NOMO-1 treated with DMSO at 0.1 percent for 48 hours (cell line): ENCODE measurements at regions not wholly inside any gene's neighbourhood (a gene's known extent, or its start where the extent isn't known, plus 50 kb on each side); places are given as distances from the start of the nearest gene placed in this dataset.

Experiments used
- DNase-seq: peaks from one replicate; lab custom pipeline; 2025; ENCODE audit not compliant: unreplicated experiment; lab: John Stamatoyannopoulos, UW

DNA sequence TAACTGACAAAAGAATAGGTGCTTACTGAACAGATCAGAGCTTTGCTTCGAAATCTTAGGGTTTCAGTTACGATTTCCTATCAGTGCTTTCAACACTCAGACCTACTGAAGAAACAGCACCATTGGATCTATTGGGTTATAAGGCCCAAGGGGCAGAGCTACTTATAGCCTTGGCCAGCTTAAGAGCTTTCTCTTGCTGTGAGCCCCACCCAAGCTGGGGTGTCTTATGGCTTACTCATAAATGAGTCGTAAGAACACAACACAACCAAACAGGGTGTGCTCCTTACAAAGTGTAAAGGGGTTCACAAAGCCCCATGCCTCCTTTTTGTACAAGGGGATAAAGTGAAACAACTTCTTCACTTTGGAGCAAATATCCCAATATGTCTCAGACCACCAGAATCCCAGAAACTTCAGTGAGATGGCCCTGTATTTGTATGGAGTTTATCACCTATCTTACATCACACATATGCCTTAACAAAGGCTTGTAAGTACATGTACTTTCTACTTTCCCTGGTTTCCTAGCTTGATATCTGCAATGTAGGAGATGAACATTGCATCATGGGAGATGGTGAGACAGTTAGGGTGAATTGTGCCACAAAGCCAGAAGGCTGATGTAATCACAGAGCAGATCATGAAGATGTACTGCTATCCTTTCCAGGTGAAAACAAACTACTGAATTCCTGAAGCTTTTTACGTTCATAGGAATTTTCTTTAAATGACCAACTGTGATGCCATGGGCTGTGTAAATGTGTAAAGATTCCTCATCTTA lies 115.5 kb upstream of the GLI2 start:
- DNase-seq = no peak

GRCh38 chr2:120622159-120622869 lies 113.4 kb upstream of the GLI2 start:
- DNase-seq = no peak

DNA sequence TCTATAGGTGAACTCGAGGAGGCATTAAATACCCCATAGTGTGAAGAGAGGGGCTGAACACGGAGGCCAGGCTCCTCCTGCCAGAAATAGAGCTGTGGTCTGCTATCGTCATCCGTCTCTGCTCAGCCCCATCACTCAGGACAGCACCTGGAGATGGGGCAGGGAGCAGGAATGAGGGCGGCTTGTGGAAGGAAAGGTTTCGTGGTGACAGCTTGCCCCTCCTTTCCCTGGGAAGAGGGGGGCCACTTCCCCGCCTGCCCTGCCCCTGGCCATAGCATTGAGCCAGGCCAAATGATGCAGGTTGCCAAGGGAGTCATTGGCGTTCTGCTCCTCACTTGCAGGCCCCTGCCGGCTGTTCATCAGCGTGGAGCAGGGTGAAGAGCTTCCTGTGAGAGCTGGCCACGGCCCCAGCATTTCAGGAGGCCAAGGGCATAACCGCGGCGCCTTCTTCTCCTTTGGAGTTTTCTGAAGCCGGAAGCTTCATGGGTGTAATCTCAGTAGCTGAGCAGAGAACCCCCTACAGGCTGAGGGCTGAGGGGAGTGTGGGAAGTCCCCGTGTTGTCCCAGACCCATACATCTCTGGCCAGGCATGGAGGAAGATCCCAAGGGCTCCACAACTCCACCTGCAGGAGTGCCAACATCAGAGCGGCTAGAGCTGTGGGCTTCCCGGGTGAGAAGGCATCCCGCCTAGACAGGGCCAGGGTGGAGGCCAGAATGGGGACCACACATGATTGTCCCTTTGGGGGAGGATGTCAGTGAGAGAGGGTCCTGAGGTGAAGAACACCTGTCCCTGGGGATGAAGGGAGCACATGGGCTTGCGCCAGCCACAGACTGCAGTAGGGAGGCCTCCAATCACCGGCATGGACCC lies 112.5 kb upstream of the GLI2 start:
- DNase-seq = no peak

GRCh38 chr2:120624061-120624737 lies 111.5 kb upstream of the GLI2 start:
- DNase-seq = no peak

GRCh38 chr2:120624738-120625446 lies 110.8 kb upstream of the GLI2 start:
- no peak for DNase-seq

- DNase-seq = no peak
Measured at GRCh38 chr2:120625865-120626560, 109.7 kb upstream of the GLI2 start.

DNA sequence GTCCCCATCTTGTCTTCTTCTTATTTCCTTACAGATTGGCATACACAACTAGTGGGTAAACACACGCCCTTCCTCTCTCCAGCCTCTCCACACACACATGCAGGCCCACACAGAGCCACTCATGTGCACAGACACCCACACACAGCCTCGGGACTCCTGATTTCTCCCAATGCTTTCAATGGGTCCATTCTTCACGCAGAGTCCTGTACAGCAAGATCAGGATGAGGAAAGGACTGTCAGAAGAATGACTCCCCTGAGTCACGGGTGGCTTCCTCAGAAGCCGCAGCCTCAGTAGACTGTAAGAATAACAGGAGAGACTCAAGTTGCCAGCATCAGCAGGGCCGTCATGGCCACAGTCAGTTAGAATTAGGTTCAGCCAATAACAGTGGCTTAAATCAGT lies 109.1 kb upstream of the GLI2 start:
- no peak for DNase-seq

GRCh38 chr2:120628248-120628647 lies 107.4 kb upstream of the GLI2 start:
- no peak for DNase-seq

- no peak for DNase-seq
Measured at GRCh38 chr2:120629241-120629895, 106.3 kb upstream of the GLI2 start.

DNA sequence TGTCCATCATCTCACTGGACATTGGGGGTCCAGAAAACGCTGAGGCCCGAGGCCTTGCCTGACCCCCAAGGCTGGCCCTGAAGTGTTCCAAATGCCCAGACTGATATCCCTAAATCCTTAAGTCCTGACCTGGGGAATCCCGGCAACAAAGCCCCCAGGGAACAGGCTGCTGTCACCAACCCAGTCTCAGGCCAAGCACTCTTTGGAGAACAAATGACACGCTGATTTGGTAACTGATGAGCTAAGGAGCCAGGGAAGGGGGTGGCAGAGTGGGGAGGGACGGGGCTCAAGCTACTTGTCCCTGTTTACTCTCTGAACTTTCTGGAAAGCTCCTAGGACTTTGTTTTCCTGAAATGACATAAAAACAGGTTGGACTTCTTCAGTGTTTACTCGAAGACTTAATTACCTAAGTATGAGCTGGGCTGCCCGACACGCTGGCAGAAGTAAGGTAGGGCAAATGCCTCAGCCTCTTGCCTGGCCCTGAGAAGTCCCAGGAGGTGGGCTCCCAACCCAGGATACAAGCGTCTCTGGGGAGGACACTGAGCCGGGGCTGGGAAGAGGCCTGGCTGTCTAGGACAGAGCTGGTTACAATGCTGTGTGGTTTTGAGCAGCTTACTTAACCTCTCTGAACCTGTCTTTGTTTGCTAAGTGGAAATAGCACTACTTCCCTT lies 105.5 kb upstream of the GLI2 start:
- no peak for DNase-seq

GRCh38 chr2:120631236-120631635 lies 104.4 kb upstream of the GLI2 start:
- no peak for DNase-seq

DNA sequence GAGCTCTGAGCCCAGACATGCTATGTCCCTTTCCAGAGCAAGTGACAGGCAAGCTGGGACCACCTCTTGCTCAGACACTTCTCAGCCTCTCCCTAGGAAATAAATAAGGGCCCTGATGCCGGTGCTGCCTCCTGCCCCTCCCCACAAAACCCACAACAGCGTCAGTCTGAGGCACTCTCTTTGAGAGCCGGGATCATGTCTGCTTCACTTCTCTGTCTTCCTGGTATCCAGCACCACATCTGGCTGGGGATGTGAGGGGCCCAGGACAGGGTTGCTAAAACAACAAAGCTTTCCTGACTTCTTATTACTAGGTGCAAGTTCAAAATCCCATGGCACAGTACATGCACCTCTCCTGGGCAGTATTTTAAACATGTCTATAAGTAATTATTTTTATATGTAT lies 103.9 kb upstream of the GLI2 start:
- DNase-seq = no peak

GRCh38 chr2:120632796-120633646 lies 102.6 kb upstream of the GLI2 start:
- DNase-seq = no peak

- DNase-seq = no peak
Measured at GRCh38 chr2:120634533-120634932, 101.1 kb upstream of the GLI2 start.

DNA sequence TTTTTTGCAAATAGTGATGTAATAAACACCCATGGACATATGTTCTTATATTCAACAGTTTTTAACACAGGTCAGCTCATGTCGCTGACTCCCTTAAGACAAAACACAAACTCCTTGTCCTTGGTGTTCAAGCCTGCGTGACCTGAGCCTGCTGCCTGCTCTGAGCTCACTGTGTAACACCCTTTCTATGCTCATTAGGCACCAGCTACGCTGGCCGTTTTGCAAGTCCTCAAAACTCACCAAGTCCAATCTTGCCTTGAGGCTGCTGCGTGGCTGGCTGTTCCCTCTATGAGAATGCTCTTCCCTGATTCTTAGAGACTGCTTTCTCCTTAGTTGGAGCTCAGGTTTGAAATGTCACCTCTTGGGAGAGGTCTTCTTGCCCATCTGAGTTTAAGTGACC lies 100.5 kb upstream of the GLI2 start:
- DNase-seq = no peak

DNA sequence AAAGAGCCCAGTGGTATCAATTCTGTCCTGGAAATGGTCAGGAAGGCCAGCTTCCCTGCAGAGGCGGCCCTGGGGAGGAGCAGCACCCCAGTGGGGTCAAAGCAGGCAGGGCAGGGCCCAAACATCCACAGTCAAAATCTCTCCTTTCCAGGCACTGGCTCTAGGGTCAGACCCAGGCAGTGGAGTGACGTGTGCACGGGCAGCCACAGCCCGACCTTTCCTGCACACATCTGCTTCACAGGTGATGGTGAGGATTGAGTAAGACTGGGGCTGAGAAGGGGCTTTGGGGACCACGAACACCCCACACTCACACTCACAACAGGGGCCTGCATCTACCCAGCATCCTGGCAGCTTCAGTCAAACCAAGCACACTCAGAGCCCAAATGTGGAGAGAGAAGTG lies 97.8 kb upstream of the GLI2 start:
- no peak for DNase-seq

DNA sequence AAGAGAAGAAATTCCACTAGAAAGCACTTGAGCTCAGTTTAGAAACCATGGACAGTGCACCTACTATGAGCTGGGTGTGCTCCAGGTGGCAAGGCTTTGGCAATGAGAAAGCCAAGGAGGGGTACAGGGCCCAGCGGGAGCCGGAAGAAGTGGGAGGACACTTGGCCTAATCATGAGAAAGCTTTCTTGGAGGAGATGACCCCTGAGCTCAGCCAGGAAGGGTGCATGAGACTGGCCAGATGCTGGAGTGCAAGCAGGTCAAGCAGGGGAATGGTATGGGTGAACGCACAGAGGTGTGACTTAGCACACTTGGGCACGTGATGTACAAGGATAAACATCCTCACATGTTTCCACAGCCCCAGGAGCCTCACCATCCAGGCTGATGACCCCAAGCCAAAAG lies 97.2 kb upstream of the GLI2 start:
- no peak for DNase-seq

DNA sequence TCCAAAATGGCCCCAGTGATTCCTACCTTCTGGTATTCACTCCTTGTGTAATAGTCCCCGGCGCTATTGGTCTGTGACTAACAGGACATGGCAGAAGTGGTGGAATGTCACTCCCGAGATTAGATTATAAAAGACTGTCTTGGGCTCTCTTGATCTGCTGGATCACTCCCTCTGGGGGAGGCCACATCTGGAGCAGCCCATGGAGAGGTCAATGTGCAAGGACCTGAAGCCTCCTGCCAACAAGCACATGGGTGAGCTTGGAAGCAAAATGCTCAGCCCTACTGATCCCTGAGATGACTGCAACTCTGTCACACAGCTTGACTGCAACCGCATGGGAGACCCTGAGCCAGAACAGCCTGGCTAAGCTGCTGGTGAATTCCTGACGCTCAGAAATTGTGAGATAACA lies 94.3 kb upstream of the GLI2 start:
- no peak for DNase-seq
